Sciatic nerve (tissue), 2 donors: ENCODE measurements at regions not wholly inside any gene's neighbourhood (a gene's known extent, or its start where the extent isn't known, plus 50 kb on each side); places are given as distances from the start of the nearest gene placed in this dataset.
"Not testable (repeated sequence)": the region's sequence is repeated elsewhere in the genome, so short reads cannot be mapped to it uniquely, and the experiment has no call there.

Experiments used
- ATAC-seq: fragments of 200-7000 bp; cut with Tn5 transposase; one replicate; pipeline ENCODE4 v1.9.1; 2020; ENCODE audit warnings: mild to moderate bottlenecking, moderate library complexity
- DNase-seq: peaks from one replicate; pipeline ENCODE4 v3.0.0-alpha.2; 2020; ENCODE audit warnings: low spot score
- intact Hi-C: fragments of 100-400 bp; cut with DNase I; formaldehyde crosslinking; loops from one replicate; pipeline ENCODE4 v1.14.2; 2022
- donor health status: DM: no; HTN: no; CAD: no.
- donor health status: DM: no; HTN: no; CAD: no.

DNA sequence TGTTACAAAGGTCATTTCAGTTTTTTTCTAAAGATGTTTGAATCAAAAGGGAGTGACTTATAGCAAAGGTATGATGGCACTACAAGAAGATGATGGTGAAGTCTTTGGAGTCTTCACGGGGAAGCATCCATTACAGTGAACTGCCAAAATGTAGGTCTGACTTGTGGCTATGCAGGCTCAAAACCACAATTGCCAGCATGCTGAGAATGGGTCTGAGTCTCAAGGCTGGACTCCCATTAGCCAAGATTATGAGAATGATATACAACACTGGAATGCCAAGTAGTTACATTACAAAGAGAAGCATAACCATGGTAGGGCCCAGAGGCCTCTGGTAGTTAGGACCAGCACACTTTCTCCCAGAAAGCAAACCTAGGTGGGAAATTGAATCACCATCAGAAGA lies 194.2 kb downstream of the MTHFS start:
- ATAC-seq (no peak), DNase-seq (no peak)
- intact Hi-C loops = no loop called here

DNA sequence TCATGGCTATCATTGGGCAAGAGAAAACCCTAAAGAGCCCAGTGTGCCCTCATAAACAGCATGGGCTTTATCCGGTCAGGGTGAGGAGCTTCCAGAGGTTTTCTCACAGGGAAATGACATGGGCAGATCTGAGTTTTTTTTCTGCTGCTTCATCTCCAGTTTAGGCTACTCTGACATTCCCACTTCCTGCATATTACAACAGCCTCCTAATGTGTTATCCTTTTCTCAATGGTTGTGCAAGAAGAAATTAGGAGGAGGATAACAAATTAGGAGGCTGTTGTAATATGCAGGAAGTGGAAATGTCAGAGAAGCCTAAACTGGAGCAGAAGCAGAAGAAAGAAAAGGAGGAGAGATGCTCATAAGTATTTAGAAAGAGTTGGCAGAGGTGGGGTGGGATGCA lies 175.6 kb downstream of the MTHFS start:
- DNase-seq (no peak), ATAC-seq (no peak)
- intact Hi-C loops = no loop called here

- DNase-seq (no peak), ATAC-seq (no peak)
- intact Hi-C loops = no loop called here
These were observed 172.5 kb downstream of the MTHFS start for GRCh38 chr15:79724312-79724711.

DNA sequence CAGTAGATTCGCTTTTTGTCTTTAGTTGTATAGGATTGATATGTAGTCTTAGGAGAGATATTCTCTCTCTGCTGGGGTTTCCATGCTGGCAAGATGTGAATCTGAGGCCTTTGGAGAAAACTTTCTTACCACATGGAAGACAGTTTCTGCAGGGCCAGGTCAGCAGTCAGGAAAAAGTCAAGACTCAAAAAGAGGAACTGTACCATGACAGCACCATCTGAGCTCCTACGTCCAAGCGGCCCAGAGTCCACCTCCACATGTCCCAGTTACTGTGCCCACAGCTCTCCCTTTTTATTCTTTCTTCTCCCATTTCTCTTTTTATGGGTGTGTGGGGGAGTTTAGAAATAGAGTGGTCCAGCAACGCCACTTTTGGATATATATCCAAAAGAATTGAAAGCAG lies 172.0 kb downstream of the MTHFS start:
- no peak for DNase-seq
- no peak for ATAC-seq
- intact Hi-C loops = no loop called here

DNA sequence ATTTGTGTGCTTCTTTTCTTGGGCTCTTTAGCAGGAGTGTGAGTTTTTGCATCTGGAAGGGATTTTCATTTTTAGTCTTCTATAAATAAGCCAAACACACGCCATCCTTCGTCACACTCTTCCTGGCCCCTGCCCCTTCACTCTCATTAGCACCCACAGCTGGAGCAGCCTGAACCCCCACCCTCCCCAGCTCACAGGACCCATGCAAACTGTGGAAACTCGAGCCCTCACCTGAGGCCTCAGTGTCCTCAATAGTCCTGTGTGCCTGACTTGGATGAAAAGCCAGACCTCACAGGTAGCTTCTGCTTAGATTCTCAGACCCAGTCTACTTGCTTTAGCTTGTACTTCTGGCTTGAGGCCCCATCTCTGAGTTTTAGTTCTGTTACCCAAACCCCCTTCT lies 167.9 kb downstream of the MTHFS start:
- no peak for DNase-seq
- no peak for ATAC-seq
- intact Hi-C loops = no loop called here

DNA sequence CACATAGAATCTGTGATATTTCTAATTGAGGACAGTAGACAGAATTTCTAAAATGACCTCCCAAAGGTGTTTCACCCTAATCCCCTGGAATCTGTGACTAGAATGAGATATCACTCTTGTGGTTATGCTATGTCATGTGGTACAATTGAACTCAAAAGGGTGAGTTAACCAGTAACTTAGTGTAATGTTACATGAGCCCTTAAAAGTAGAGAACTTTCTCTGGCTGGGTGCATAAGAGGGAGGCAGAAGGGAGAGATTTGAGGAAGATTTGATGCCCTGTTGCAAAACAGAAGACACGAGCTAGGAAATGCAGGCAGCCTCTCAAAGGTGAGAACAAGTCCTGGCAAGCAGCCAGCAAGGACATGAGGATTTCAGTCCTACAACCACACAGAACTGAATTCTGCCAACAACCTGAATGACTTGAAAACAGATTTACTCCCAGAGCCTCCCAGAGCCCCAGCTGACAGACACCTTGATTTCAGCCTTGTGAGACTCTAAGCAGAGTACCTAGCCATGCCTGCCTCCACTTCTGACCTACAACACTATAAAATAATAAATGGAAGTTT lies 160.3 kb downstream of the MTHFS start:
- DNase-seq (no peak), ATAC-seq (no peak)
- intact Hi-C loops = no loop called here

DNA sequence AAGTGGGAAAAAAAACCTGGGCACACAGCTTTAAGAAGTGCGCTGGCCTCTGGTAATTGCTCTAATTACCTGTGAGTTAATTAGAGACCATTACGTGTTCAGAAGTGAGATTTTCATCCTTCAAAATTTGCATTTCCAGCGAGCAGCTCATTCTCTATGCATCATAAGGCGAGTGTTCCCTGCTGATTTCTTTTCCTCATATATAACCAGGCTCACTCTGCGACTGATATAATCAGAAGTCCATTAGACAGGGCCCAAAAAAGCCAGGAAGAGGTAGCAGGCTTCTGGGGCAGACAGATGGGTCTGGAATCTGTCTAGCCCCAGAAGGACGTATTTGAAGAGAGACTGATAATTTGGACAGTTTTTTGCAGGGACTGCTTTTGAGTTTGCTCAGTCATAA lies 158.7 kb downstream of the MTHFS start:
- intact Hi-C loops = no loop called here
- DNase-seq = no peak
- no peak for ATAC-seq

- intact Hi-C loops = no loop called here
- DNase-seq (no peak), ATAC-seq (no peak)
These were observed 156.3 kb downstream of the MTHFS start for GRCh38 chr15:79740561-79740960.

- DNase-seq (no peak), ATAC-seq (no peak)
- intact Hi-C loops = no loop called here
These were observed 153.8 kb downstream of the MTHFS start for GRCh38 chr15:79743032-79743431.

DNA sequence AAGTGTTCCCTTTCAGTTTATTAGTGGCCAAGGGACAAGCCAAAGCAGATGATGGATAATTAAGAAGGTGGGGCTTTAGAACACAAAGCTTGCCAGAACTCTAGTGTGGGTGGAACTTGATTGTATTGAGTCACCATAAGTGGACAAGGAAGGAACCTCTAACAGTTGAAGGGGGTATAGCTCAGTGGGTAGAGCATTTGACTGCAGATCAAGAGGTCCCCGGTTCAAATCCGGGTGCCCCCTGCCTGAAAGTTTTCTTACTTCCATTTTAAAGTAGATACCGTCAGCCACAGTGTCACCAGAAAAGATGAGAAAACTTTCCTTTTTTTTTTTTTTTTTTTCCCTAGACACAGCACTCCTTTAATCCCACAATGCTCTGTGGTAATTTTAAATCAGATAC lies 152.3 kb downstream of the MTHFS start:
- intact Hi-C loops = not testable (repeated sequence)

DNA sequence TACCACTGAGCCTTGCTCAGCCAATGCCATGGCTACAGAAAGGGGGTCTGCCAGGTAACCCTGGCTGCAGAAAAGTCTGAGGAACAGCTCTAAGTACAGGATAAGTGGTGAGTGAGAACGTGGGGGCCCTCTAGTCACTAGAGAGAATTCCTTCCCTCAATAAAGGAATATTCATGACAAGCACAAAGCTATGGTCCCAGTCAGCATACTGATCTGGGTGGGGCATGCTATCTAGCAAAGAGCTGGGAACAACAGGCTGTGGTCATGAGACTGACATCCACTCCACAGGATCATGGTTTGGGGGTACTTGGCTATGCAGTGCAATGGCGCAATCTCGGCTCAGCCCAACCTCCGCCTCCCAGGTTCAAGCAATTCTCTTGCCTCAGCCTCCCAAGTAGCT lies 140.4 kb downstream of the MTHFS start:
- no peak for ATAC-seq
- intact Hi-C loops = no loop called here
- DNase-seq = no peak

More for the DNA sequence above, 152.3 kb downstream of the MTHFS start:
- DNase-seq, ATAC-seq: not testable (repeated sequence)

DNA sequence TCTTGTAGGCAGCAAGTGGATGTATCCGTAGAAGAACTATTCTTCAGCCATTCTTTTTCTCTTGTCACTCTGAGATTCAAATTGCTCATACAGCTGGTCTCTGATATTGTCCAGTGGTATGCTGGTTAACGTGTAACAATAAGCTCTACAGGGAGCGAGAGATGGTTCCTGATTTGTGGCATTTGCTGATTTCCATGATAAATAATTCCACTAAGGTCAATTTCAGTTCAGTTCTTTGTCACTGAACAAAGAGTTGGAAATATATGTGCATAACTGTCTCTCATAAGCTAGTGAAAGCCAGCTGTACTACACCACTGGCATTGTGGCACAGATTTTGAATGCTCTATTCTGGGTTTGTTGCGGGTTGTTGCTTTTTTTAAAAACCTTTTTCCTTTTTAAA lies 131.7 kb downstream of the MTHFS start:
- DNase-seq (no peak), ATAC-seq (no peak)
- intact Hi-C loops = no loop called here

- DNase-seq = no peak
- intact Hi-C loops = no loop called here
- ATAC-seq = no peak
These were observed 127.7 kb downstream of the MTHFS start for GRCh38 chr15:79769069-79769481.

- ATAC-seq (no peak), DNase-seq (no peak)
- intact Hi-C loops = no loop called here
These were observed 126.7 kb downstream of the MTHFS start for GRCh38 chr15:79769933-79770759.

DNA sequence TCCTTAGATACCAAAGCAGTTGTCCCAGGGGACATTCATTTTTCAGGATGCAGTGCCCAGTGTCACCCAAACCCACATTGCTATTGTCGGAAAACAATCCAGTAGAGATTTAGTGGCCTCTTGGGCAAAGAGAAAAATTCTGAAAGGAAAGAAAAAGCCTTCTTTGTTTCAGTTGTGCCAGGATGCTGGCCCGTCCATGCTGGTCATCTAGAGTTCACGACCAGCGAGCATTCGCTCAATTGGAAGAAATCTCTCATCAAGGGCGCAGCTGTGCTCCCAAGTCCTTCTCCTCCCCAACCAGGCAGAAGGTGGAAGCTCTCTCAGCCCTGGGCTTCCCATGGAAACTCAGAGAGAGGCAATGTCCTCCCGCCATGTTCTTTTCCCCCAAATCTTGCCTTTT lies 123.7 kb downstream of the MTHFS start:
- DNase-seq = no peak
- intact Hi-C loops = no loop called here
- no peak for ATAC-seq

DNA sequence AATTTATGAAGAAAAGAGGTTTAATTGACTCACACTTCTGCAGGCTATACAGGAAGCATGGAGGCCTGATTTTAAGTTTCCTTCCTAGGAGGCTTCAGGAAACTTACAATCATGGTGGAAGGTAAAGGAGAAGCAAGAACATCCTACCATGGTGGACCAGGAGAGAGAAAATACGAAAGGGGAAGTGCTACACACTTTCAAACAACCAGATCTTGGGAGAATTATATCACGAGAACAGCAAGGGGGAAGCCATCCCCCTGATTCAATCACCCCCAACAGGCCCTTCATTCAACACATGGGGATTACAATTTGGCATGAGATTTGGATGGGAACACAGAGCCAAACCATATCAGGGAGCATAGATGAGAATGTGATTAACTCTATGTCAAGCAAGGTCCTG lies 121.0 kb downstream of the MTHFS start:
- intact Hi-C loops = no loop called here
- DNase-seq = no peak
- no peak for ATAC-seq

- DNase-seq (no peak), ATAC-seq (no peak)
- intact Hi-C loops = no loop called here
These were observed 118.9 kb downstream of the MTHFS start for GRCh38 chr15:79777916-79778315.

- intact Hi-C loops = no loop called here
- ATAC-seq (no peak), DNase-seq (no peak)
These were observed 118.3 kb downstream of the MTHFS start for GRCh38 chr15:79778378-79778990.

DNA sequence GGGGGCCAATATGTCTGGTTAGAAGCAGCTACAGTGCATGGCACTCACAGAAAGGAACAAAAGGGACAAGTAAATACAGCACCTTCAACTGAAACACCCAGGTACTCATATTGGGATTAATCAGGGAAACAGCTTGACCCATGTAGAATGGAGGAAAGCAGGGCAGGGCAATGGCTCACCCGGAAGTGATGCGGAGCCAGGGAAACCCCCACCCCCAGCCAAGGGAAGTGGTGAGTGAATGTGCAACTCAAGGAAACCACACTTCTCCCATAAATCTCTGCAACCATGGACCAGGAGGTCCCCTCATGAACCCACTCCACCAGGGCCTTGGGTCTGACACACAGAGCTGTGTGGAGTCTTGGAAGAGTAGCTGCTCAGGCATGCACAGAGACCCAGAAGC lies 117.1 kb downstream of the MTHFS start:
- intact Hi-C loops = no loop called here
- ATAC-seq = no peak

GRCh38 chr15:79782307-79782706 lies 114.5 kb downstream of the MTHFS start:
- intact Hi-C loops, DNase-seq, ATAC-seq: not testable (repeated sequence)

More for the DNA sequence above, 117.1 kb downstream of the MTHFS start:
- DNase-seq = no peak
